ENCODE measurements at regions not wholly inside any gene's neighbourhood (a gene's known extent, or its start where the extent isn't known, plus 50 kb on each side); places are given as distances from the start of the nearest gene placed in this dataset.

- peaks cover 2% of the 10 kb centered on the region for H3K27me3 ChIP-seq (ENCODE audit: insufficient read depth, low read length, poor library complexity)
- H3K79me2 ChIP-seq (ENCODE audit: insufficient read depth, low read length) = no peaks in the 10 kb centered on the region
- no peak for DNase-seq
- TF ChIP-seq EZH2 (IDR thresholded peaks at IDR 0.05; ENCODE audit: borderline replicate concordance, low read depth, low read length, severe bottlenecking) (no peak), CTCF (IDR thresholded peaks at IDR 0.05; ENCODE audit: borderline replicate concordance, extremely low read depth, low read length, poor library complexity, severe bottlenecking) (no peak)
- no peak overlapping the region for H3K9ac ChIP-seq (ENCODE audit: low read depth, low read length)
- no peak overlapping the region for H3K4me2 ChIP-seq (ENCODE audit: insufficient read depth, low read length)
- ATAC-seq (ENCODE audit: insufficient read depth, low read depth) = peak; percentile 82
- no peak overlapping the region for H3K4me3 ChIP-seq (ENCODE audit: low read depth in 1 of 2, low read length in 2 of 2)
- H3K36me3 ChIP-seq (ENCODE audit: insufficient read depth, low read length) = no peaks in the 10 kb centered on the region
- no peak overlapping the region for H3K27ac ChIP-seq (ENCODE audit: low read length)
- no peaks in the 10 kb centered on the region for H4K20me1 ChIP-seq (ENCODE audit: insufficient read depth, low read length)
- H3K4me1 ChIP-seq (ENCODE audit: insufficient read depth, low read length) = peaks cover 5% of the 10 kb centered on the region; the same call in 1 of the 2 replicates
- H2AFZ ChIP-seq (ENCODE audit: low read depth, low read length) = no peak overlapping the region
- no peaks in the 10 kb centered on the region for H3K9me3 ChIP-seq (ENCODE audit: insufficient read depth, low read length, severe bottlenecking)
These were observed 90.5 kb downstream of the PMAIP1 start for GRCh38 chr18:59990121-59990823.

- TF ChIP-seq EZH2 (IDR thresholded peaks at IDR 0.05; ENCODE audit: borderline replicate concordance, low read depth, low read length, severe bottlenecking) (no peak), CTCF (IDR thresholded peaks at IDR 0.05; ENCODE audit: borderline replicate concordance, extremely low read depth, low read length, poor library complexity, severe bottlenecking) (peak; percentile 97)
- Histone ChIP-seq H2AFZ (ENCODE audit: low read depth, low read length) (no peak overlapping the region), H3K4me3 (ENCODE audit: low read depth in 1 of 2, low read length in 2 of 2) (no peak overlapping the region), H4K20me1 (ENCODE audit: insufficient read depth, low read length) (no peaks in the 10 kb centered on the region), H3K9ac (ENCODE audit: low read depth, low read length) (no peak overlapping the region), H3K36me3 (ENCODE audit: insufficient read depth, low read length) (no peaks in the 10 kb centered on the region), H3K9me3 (ENCODE audit: insufficient read depth, low read length, severe bottlenecking) (no peaks in the 10 kb centered on the region), H3K27me3 (ENCODE audit: insufficient read depth, low read length, poor library complexity) (peaks cover 2% of the 10 kb centered on the region), H3K27ac (ENCODE audit: low read length) (no peak overlapping the region), H3K79me2 (ENCODE audit: insufficient read depth, low read length) (no peaks in the 10 kb centered on the region), H3K4me2 (ENCODE audit: insufficient read depth, low read length) (no peak overlapping the region), H3K4me1 (ENCODE audit: insufficient read depth, low read length) (peaks cover 5% of the 10 kb centered on the region; the same call in 1 of the 2 replicates)
- DNase-seq (peak; percentile 52), ATAC-seq (ENCODE audit: insufficient read depth, low read depth) (peak; percentile 64)
These were observed 88.4 kb downstream of the PMAIP1 start for GRCh38 chr18:59988098-59988706.

GRCh38 chr18:59987102-59987501 is 87.3 kb downstream of the PMAIP1 start:
- no peaks in the 10 kb centered on the region for H4K20me1 ChIP-seq (ENCODE audit: insufficient read depth, low read length)
- no peak overlapping the region for H3K9ac ChIP-seq (ENCODE audit: low read depth, low read length)
- no peak overlapping the region for H2AFZ ChIP-seq (ENCODE audit: low read depth, low read length)
- H3K4me3 ChIP-seq (ENCODE audit: low read depth in 1 of 2, low read length in 2 of 2) = no peak overlapping the region
- no peaks in the 10 kb centered on the region for H3K9me3 ChIP-seq (ENCODE audit: insufficient read depth, low read length, severe bottlenecking)
- H3K79me2 ChIP-seq (ENCODE audit: insufficient read depth, low read length) = no peaks in the 10 kb centered on the region
- TF ChIP-seq CTCF (IDR thresholded peaks at IDR 0.05; ENCODE audit: borderline replicate concordance, extremely low read depth, low read length, poor library complexity, severe bottlenecking) (no peak), EZH2 (IDR thresholded peaks at IDR 0.05; ENCODE audit: borderline replicate concordance, low read depth, low read length, severe bottlenecking) (no peak)
- H3K27ac ChIP-seq (ENCODE audit: low read length) = no peak overlapping the region
- no peaks in the 10 kb centered on the region for H3K36me3 ChIP-seq (ENCODE audit: insufficient read depth, low read length)
- peaks cover 5% of the 10 kb centered on the region; the same call in 1 of the 2 replicates for H3K4me1 ChIP-seq (ENCODE audit: insufficient read depth, low read length)
- DNase-seq (no peak), ATAC-seq (ENCODE audit: insufficient read depth, low read depth) (no peak)
- H3K27me3 ChIP-seq (ENCODE audit: insufficient read depth, low read length, poor library complexity) = peaks cover 2% of the 10 kb centered on the region
- no peak overlapping the region for H3K4me2 ChIP-seq (ENCODE audit: insufficient read depth, low read length)

Measured in DND-41 (cell line).